ENCODE measurements at regions not wholly inside any gene's neighbourhood (a gene's known extent, or its start where the extent isn't known, plus 50 kb on each side); places are given as distances from the start of the nearest gene placed in this dataset.

- DNase-seq (ENCODE audit: low read depth) = no peak
Measured at GRCh38 chr16:61596655-61597054, 439.6 kb downstream of the CDH8 start.

- DNase-seq (ENCODE audit: low read depth) = no peak
Measured at GRCh38 chr16:61595605-61596004, 440.6 kb downstream of the CDH8 start.

- no peak for DNase-seq (ENCODE audit: low read depth)
Measured at GRCh38 chr16:61590577-61590976, 445.7 kb downstream of the CDH8 start.

GRCh38 chr16:61587526-61587925 is 448.7 kb downstream of the CDH8 start:
- DNase-seq (ENCODE audit: low read depth) = no peak

- DNase-seq (ENCODE audit: low read depth) = no peak
Measured at GRCh38 chr16:61581417-61582046, 454.7 kb downstream of the CDH8 start.

- DNase-seq (ENCODE audit: low read depth) = no peak
Measured at GRCh38 chr16:61580579-61580978, 455.7 kb downstream of the CDH8 start.

- no peak for DNase-seq (ENCODE audit: low read depth)
Measured at GRCh38 chr16:61579195-61579594, 457.0 kb downstream of the CDH8 start.

- DNase-seq (ENCODE audit: low read depth) = no peak
Measured at GRCh38 chr16:61576476-61576875, 459.8 kb downstream of the CDH8 start.

GRCh38 chr16:61575617-61576016 is 460.6 kb downstream of the CDH8 start:
- no peak for DNase-seq (ENCODE audit: low read depth)

- no peak for DNase-seq (ENCODE audit: low read depth)
Measured at GRCh38 chr16:61569028-61569427, 467.2 kb downstream of the CDH8 start.

- no peak for DNase-seq (ENCODE audit: low read depth)
Measured at GRCh38 chr16:61564716-61565115, 471.5 kb downstream of the CDH8 start.

- DNase-seq (ENCODE audit: low read depth) = no peak
Measured at GRCh38 chr16:61555718-61556441, 480.4 kb downstream of the CDH8 start.

GRCh38 chr16:61549327-61549726 is 486.9 kb downstream of the CDH8 start:
- no peak for DNase-seq (ENCODE audit: low read depth)

GRCh38 chr16:61547626-61548025 is 488.6 kb downstream of the CDH8 start:
- no peak for DNase-seq (ENCODE audit: low read depth)

- no peak for DNase-seq (ENCODE audit: low read depth)
Measured at GRCh38 chr16:61544165-61544564, 492.1 kb downstream of the CDH8 start.

GRCh38 chr16:61540216-61540615 is 496.0 kb downstream of the CDH8 start:
- no peak for DNase-seq (ENCODE audit: low read depth)

GRCh38 chr16:61530697-61531096 is 505.5 kb downstream of the CDH8 start:
- no peak for DNase-seq (ENCODE audit: low read depth)

GRCh38 chr16:61500851-61501250 is 535.4 kb downstream of the CDH8 start:
- no peak for DNase-seq (ENCODE audit: low read depth)

- DNase-seq (ENCODE audit: low read depth) = no peak
Measured at GRCh38 chr16:61480250-61480649, 556.0 kb downstream of the CDH8 start.

- DNase-seq (ENCODE audit: low read depth) = no peak
Measured at GRCh38 chr16:61471737-61472136, 564.5 kb downstream of the CDH8 start.

GRCh38 chr16:61471023-61471422 is 565.2 kb downstream of the CDH8 start:
- DNase-seq (ENCODE audit: low read depth) = no peak

- no peak for DNase-seq (ENCODE audit: low read depth)
Measured at GRCh38 chr16:61465285-61465684, 571.0 kb downstream of the CDH8 start.

GRCh38 chr16:61460020-61460419 is 576.2 kb downstream of the CDH8 start:
- DNase-seq (ENCODE audit: low read depth) = no peak

- no peak for DNase-seq (ENCODE audit: low read depth)
Measured at GRCh38 chr16:61435346-61435745, 600.9 kb downstream of the CDH8 start.
